DMS 273 (cell line): ENCODE measurements at regions not wholly inside any gene's neighbourhood (a gene's known extent, or its start where the extent isn't known, plus 50 kb on each side); places are given as distances from the start of the nearest gene placed in this dataset.

Experiments
- DNase-seq: peaks from one replicate; lab custom pipeline; 2025; ENCODE audit not compliant: unreplicated experiment; lab: John Stamatoyannopoulos, UW

GRCh38 chr2:118622913-118623312 lies 224.5 kb downstream of the EN1 start:
- no peak for DNase-seq

- DNase-seq, result no peak
Observed at GRCh38 chr2:118622108-118622507, 225.3 kb downstream of the EN1 start.

GRCh38 chr2:118618279-118618678 lies 229.2 kb downstream of the EN1 start:
- no peak for DNase-seq

- DNase-seq, result no peak
Observed at GRCh38 chr2:118616432-118616831, 231.0 kb downstream of the EN1 start.

GRCh38 chr2:118614841-118615271 lies 232.6 kb downstream of the EN1 start:
- no peak for DNase-seq

- no peak for DNase-seq
Observed at GRCh38 chr2:118613737-118614136, 233.7 kb downstream of the EN1 start.

- DNase-seq, result no peak
Observed at GRCh38 chr2:118611691-118612090, 235.8 kb downstream of the EN1 start.

GRCh38 chr2:118609138-118609537 lies 238.3 kb downstream of the EN1 start:
- no peak for DNase-seq

- DNase-seq, result no peak
Observed at GRCh38 chr2:118607641-118608040, 239.8 kb downstream of the EN1 start.

- no peak for DNase-seq
Observed at GRCh38 chr2:118604811-118605210, 242.6 kb downstream of the EN1 start.

- DNase-seq, result no peak
Observed at GRCh38 chr2:118604371-118604770, 243.1 kb downstream of the EN1 start.

- DNase-seq, result no peak
Observed at GRCh38 chr2:118599141-118599540, 248.3 kb downstream of the EN1 start.

GRCh38 chr2:118596620-118597019 lies 250.8 kb downstream of the EN1 start:
- DNase-seq, result no peak

GRCh38 chr2:118593257-118593656 lies 254.2 kb downstream of the EN1 start:
- no peak for DNase-seq

- no peak for DNase-seq
Observed at GRCh38 chr2:118591223-118591622, 256.2 kb downstream of the EN1 start.

GRCh38 chr2:118589721-118590120 lies 257.7 kb downstream of the EN1 start:
- DNase-seq, result no peak

- DNase-seq, result no peak
Observed at GRCh38 chr2:118588850-118589249, 258.6 kb downstream of the EN1 start.

- no peak for DNase-seq
Observed at GRCh38 chr2:118586312-118586711, 261.1 kb downstream of the EN1 start.

GRCh38 chr2:118584877-118585276 lies 262.6 kb downstream of the EN1 start:
- DNase-seq, result no peak

- peak; percentile 3 for DNase-seq
Observed at GRCh38 chr2:118584062-118584749, 263.2 kb downstream of the EN1 start.

- no peak for DNase-seq
Observed at GRCh38 chr2:118582058-118582457, 265.4 kb downstream of the EN1 start.

- DNase-seq, result no peak
Observed at GRCh38 chr2:118580651-118581050, 266.8 kb downstream of the EN1 start.

GRCh38 chr2:118580107-118580506 lies 267.3 kb downstream of the EN1 start:
- no peak for DNase-seq
